Caco-2 (cell line): ENCODE measurements at regions not wholly inside any gene's neighbourhood (a gene's known extent, or its start where the extent isn't known, plus 50 kb on each side); places are given as distances from the start of the nearest gene placed in this dataset.

Source experiments
- BruUV-seq: library from RNA; stranded (reverse); fragments of 400-500 nt; replicated peaks from 2 replicates; lab custom pipeline; 2021; lab: Mats Ljungman, UMichigan
- CTCF ChIA-PET: fragments of 300-600 bp; sonication (Branson Sonifier 250); formaldehyde crosslinking; loops from one replicate; lab custom pipeline; 2022; ENCODE audit warnings: antibody characterized with exemption; lab: Charles Lee
- POLR2A ChIA-PET: fragments of 300-600 bp; sonication (Branson Sonifier 250); formaldehyde crosslinking; loops from one replicate; lab custom pipeline; 2022; ENCODE audit warnings: antibody characterized with exemption; lab: Charles Lee
- DNase-seq, 2 experiments: peaks; one replicate each; pipeline versions ENCODE4 v3.0.0 to v3.0.0-alpha.2; 2020 to 2022
- H3K27me3 ChIP-seq: replicated peaks from 2 replicates; pipeline ENCODE4 v1.6.0; 2011; ENCODE audit warnings: low read length; ENCODE audit not compliant: control insufficient read depth, insufficient read depth
- H3K36me3 ChIP-seq: 2 replicates; pipeline ENCODE4 v1.5.1; 2011; ENCODE audit warnings: low read length; ENCODE audit not compliant: control insufficient read depth, insufficient read depth
- H3K4me1 ChIP-seq: fragments of 250-450 bp; sonication (Bioruptor Pico); 2 replicates; pipeline ENCODE4 v1.5.1; 2020; ENCODE audit warnings: mild to moderate bottlenecking
- H3K4me3 ChIP-seq: 2 replicates; pipeline ENCODE4 v1.5.1; 2011; ENCODE audit warnings: low read depth, mild to moderate bottlenecking, control low read depth, low read length
- H3K9me3 ChIP-seq: fragments of 250-450 bp; sonication (Bioruptor Pico); 2 replicates; pipeline ENCODE4 v1.5.1; 2020; ENCODE audit warnings: mild to moderate bottlenecking, moderate library complexity
- H3K27ac Mint-ChIP-seq: one replicate; pipeline ENCODE4 v1.8.0; 2022; ENCODE audit warnings: mixed read lengths; ENCODE audit not compliant: unreplicated experiment
- H3K27me3 Mint-ChIP-seq: one replicate; pipeline ENCODE4 v1.8.0; 2022; ENCODE audit warnings: mixed read lengths; ENCODE audit not compliant: insufficient read depth, unreplicated experiment
- H3K36me3 Mint-ChIP-seq: one replicate; pipeline ENCODE4 v1.8.0; 2022; ENCODE audit warnings: mild to moderate bottlenecking, mixed read lengths; ENCODE audit not compliant: insufficient read depth, unreplicated experiment
- H3K4me1 Mint-ChIP-seq: one replicate; pipeline ENCODE4 v1.8.0; 2022; ENCODE audit warnings: low read depth, mixed read lengths; ENCODE audit not compliant: unreplicated experiment
- H3K4me3 Mint-ChIP-seq: one replicate; pipeline ENCODE4 v1.8.0; 2022; ENCODE audit warnings: mild to moderate bottlenecking, moderate library complexity, mixed read lengths; ENCODE audit not compliant: unreplicated experiment
- H3K9me3 Mint-ChIP-seq: one replicate; pipeline ENCODE4 v1.8.0; 2022; ENCODE audit warnings: mixed read lengths; ENCODE audit not compliant: unreplicated experiment
- CTCF ChIP-seq, 2 experiments: fragments of 200-600 bp in 1 of 2; IDR thresholded peaks; 1 replicate in 1 of 2; 2 replicates in 1 of 2; pipeline versions ENCODE4 v1.5.1 to v1.8.0; 2011 to 2022; ENCODE audit warnings: antibody characterized with exemption in 1 of 2, control low read depth in 1 of 2, inconsistent platforms in 1 of 2, low read depth in 1 of 2, low read length in 1 of 2, mild to moderate bottlenecking in 1 of 2, moderate library complexity in 1 of 2; ENCODE audit not compliant: insufficient read depth in 1 of 2, severe bottlenecking in 1 of 2, unreplicated experiment in 1 of 2
- intact Hi-C: fragments of 100-400 bp; cut with micrococcal nuclease; formaldehyde crosslinking; loops from one replicate; pipeline ENCODE4 v1.10.0; 2022; ENCODE audit not compliant: unreplicated experiment

GRCh38 chrX:10381193-10381592 lies 224.4 kb downstream of the CLCN4 start:
- Mint-ChIP-seq H3K4me1 (peaks cover 6% of the 10 kb centered on the region), H3K4me3 (no peak overlapping the region), H3K27ac (no peak overlapping the region), H3K9me3 (no peaks in the 10 kb centered on the region), H3K27me3 (peaks cover under 1% of the 10 kb centered on the region), H3K36me3 (no peaks in the 10 kb centered on the region)
- intact Hi-C loops, result no loop called here
- no peaks in the 10 kb centered on the region for H3K9me3 ChIP-seq
- ChIA-PET POLR2A (no interaction called here), CTCF (no interaction called here)
- no peak for TF ChIP-seq CTCF (IDR thresholded peaks at IDR 0.05; ENCODE audit: insufficient read depth in 1 of 2, low read depth in 1 of 2, low read length in 1 of 2, severe bottlenecking in 1 of 2, unreplicated experiment in 1 of 2)
- no peaks in the 10 kb centered on the region for H3K36me3 ChIP-seq
- DNase-seq, result no peak
- no peak overlapping the region for H3K4me3 ChIP-seq
- H3K4me1 ChIP-seq, result no peaks in the 10 kb centered on the region
- H3K27me3 ChIP-seq, result no peaks in the 10 kb centered on the region
- no TSS peak for BruUV-seq

GRCh38 chrX:10387011-10387410 lies 230.2 kb downstream of the CLCN4 start:
- Histone ChIP-seq H3K9me3 (no peaks in the 10 kb centered on the region), H3K4me3 (no peak overlapping the region), H3K36me3 (no peaks in the 10 kb centered on the region), H3K27me3 (no peaks in the 10 kb centered on the region), H3K4me1 (no peaks in the 10 kb centered on the region)
- Mint-ChIP-seq H3K27me3 (peaks cover 12% of the 10 kb centered on the region), H3K9me3 (no peaks in the 10 kb centered on the region), H3K36me3 (no peaks in the 10 kb centered on the region), H3K4me3 (no peak overlapping the region), H3K4me1 (no peaks in the 10 kb centered on the region), H3K27ac (no peak overlapping the region)
- ChIA-PET POLR2A (no interaction called here), CTCF (no interaction called here)
- intact Hi-C loops, result no loop called here
- no peak for DNase-seq
- no peak for TF ChIP-seq CTCF (IDR thresholded peaks at IDR 0.05; ENCODE audit: insufficient read depth in 1 of 2, low read depth in 1 of 2, low read length in 1 of 2, severe bottlenecking in 1 of 2, unreplicated experiment in 1 of 2)
- BruUV-seq, result no TSS peak

- no TSS peak for BruUV-seq
- intact Hi-C loops, result no loop called here
- Histone ChIP-seq H3K27me3 (no peaks in the 10 kb centered on the region), H3K9me3 (no peaks in the 10 kb centered on the region), H3K36me3 (no peaks in the 10 kb centered on the region), H3K4me1 (no peaks in the 10 kb centered on the region), H3K4me3 (no peak overlapping the region)
- CTCF ChIA-PET, result no interaction called here
- POLR2A ChIA-PET, result no interaction called here
- Mint-ChIP-seq H3K4me3 (no peak overlapping the region), H3K4me1 (no peaks in the 10 kb centered on the region), H3K36me3 (no peaks in the 10 kb centered on the region), H3K27me3 (peaks cover 12% of the 10 kb centered on the region), H3K27ac (no peak overlapping the region), H3K9me3 (no peaks in the 10 kb centered on the region)
- no peak for TF ChIP-seq CTCF (IDR thresholded peaks at IDR 0.05; ENCODE audit: insufficient read depth in 1 of 2, low read depth in 1 of 2, low read length in 1 of 2, severe bottlenecking in 1 of 2, unreplicated experiment in 1 of 2)
- no peak for DNase-seq
Measured at GRCh38 chrX:10390187-10390586, 230.2 kb downstream of the MID1 start.
